ENCODE measurements at regions not wholly inside any gene's neighbourhood (a gene's known extent, or its start where the extent isn't known, plus 50 kb on each side); places are given as distances from the start of the nearest gene placed in this dataset.

- Histone ChIP-seq H3K4me1 (no peaks in the 10 kb centered on the region), H3K27me3 (no peaks in the 10 kb centered on the region), H3K36me3 (no peaks in the 10 kb centered on the region), H3K9me3 (no peaks in the 10 kb centered on the region), H3K27ac (no peak overlapping the region), H3K4me3 (no peak overlapping the region)
- TF ChIP-seq POLR2A (IDR thresholded peaks at IDR 0.05) (no peak), CTCF (IDR thresholded peaks at IDR 0.05) (no peak)
- no peak for DNase-seq
These were observed 479.2 kb upstream of the NBEA start for GRCh38 chr13:34462843-34463242.

DNA sequence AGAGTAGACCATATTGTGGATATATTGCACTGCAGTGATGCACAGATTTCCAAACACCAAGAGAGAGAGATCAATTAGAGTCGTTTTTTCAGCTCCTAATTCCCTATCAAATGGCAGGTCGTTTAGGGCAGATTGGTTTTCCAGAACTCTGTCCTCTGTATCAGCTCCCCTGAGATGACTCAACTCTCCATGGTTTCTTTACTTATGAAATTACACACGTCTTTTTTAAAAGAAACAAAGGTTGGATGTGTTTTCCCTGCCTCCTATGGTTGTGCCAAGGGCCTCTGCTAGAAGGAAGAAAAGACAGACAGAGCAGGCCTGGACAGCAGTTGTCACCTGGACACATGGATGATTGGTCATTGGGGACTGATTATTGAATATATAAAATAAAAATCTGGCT is 478.1 kb upstream of the NBEA start:
- Histone ChIP-seq H3K4me3 (no peak overlapping the region), H3K27me3 (no peaks in the 10 kb centered on the region), H3K36me3 (no peaks in the 10 kb centered on the region), H3K27ac (no peak overlapping the region), H3K4me1 (no peaks in the 10 kb centered on the region), H3K9me3 (no peaks in the 10 kb centered on the region)
- no peak for DNase-seq
- TF ChIP-seq POLR2A (IDR thresholded peaks at IDR 0.05) (no peak), CTCF (IDR thresholded peaks at IDR 0.05) (no peak)

DNA sequence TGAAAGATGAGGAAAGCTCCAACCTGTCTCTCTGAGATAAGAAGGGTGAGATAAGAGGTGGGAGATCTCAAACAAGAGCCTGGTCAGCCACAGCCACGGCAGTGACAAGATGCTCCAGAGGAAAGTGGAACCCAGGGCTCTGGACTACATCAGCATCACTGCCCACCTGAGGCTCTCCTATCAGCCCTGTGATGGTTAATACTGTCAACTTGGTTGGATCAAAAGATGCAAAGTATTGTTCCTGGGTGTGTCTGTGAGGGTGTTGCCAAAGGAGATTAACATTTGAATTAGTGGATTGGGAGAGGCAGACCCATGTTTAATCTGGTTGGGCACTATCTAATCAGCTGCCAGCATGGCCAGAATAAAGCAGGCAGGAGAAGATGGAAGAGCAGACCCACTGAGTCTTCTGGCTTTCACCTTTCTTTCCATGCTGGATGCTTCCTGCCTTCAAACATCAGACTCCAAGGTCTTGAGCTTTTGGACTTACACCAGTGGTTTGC is 476.6 kb upstream of the NBEA start:
- Histone ChIP-seq H3K9me3 (no peaks in the 10 kb centered on the region), H3K27me3 (no peaks in the 10 kb centered on the region), H3K27ac (no peak overlapping the region), H3K4me1 (no peaks in the 10 kb centered on the region), H3K36me3 (no peaks in the 10 kb centered on the region), H3K4me3 (no peak overlapping the region)
- no peak for DNase-seq
- TF ChIP-seq CTCF (IDR thresholded peaks at IDR 0.05) (no peak), POLR2A (IDR thresholded peaks at IDR 0.05) (no peak)

GRCh38 chr13:34466301-34466700 is 475.8 kb upstream of the NBEA start:
- DNase-seq, result no peak
- H3K27me3 ChIP-seq, result no peaks in the 10 kb centered on the region
- H3K27ac ChIP-seq, result no peak overlapping the region
- H3K36me3 ChIP-seq, result no peaks in the 10 kb centered on the region
- H3K4me3 ChIP-seq, result no peak overlapping the region
- no peaks in the 10 kb centered on the region for H3K4me1 ChIP-seq
- H3K9me3 ChIP-seq, result no peaks in the 10 kb centered on the region
- TF ChIP-seq CTCF (IDR thresholded peaks at IDR 0.05) (no peak), POLR2A (IDR thresholded peaks at IDR 0.05) (no peak)

DNA sequence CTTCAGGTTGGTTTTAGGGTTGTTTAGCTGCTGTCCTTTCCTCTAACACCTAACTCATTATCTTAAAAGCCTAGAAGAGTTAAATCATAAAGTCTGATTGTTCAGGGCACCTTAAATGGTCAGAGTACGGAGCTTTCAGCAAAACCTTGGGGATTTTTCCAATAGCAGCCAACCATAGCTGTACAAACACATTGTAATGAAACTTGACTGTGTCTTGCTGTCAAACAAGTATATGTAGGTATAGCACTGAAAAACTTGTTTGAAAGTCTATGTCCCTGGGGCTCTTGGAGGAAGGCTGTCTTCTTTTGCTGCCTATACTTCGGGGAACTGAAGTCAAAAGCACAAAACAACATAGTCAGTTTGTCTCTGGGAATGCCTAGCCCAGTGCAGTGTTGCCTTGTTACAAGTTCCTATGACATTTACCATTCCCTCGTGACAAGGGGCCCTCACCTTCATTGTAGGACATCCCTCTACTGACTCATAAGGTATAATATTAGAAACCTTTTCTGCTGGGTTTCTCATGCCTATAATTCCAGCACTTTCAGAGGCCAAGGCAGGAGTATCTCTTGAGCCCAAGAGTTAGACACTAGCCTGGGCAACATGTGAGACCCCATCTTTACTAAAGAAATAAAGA is 474.5 kb upstream of the NBEA start:
- Histone ChIP-seq H3K27me3 (no peaks in the 10 kb centered on the region), H3K4me3 (no peak overlapping the region), H3K27ac (no peak overlapping the region), H3K4me1 (no peaks in the 10 kb centered on the region), H3K9me3 (no peaks in the 10 kb centered on the region), H3K36me3 (no peaks in the 10 kb centered on the region)
- TF ChIP-seq POLR2A (IDR thresholded peaks at IDR 0.05) (no peak), CTCF (IDR thresholded peaks at IDR 0.05) (no peak)
- no peak for DNase-seq

Data from Peyer's patch (tissue), 4 donors.